Vagina (tissue), 2 donors: ENCODE measurements at regions not wholly inside any gene's neighbourhood (a gene's known extent, or its start where the extent isn't known, plus 50 kb on each side); places are given as distances from the start of the nearest gene placed in this dataset.

Experiments used
- DNase-seq, 2 donors: peaks; one replicate each; pipeline ENCODE4 v3.0.0-alpha.2; 2017; ENCODE audit errors: extremely low spot score in 2 of 2
- H3K27ac ChIP-seq: fragments of 200-600 bp; sonication (generic); one replicate; pipeline ENCODE4 v1.5.1; 2019
- H3K27me3 ChIP-seq: fragments of 200-600 bp; sonication (generic); one replicate; pipeline ENCODE4 v1.5.1; 2019
- H3K36me3 ChIP-seq, 2 donors: fragments of 200-600 bp; sonication (generic); one replicate each; pipeline ENCODE4 v1.5.1; 2017 to 2019
- H3K4me1 ChIP-seq: fragments of 200-600 bp; sonication (generic); one replicate; pipeline ENCODE4 v1.5.1; 2019
- H3K4me3 ChIP-seq, 2 donors: fragments of 200-600 bp; sonication (generic); 1 replicate in 1 of 2; 2 replicates in 1 of 2; pipeline ENCODE4 v1.5.1; 2016 to 2019
- H3K9me3 ChIP-seq: fragments of 200-600 bp; sonication (generic); one replicate; pipeline ENCODE4 v1.5.1; 2019
- POLR2A ChIP-seq, 2 donors: fragments of 450-650 bp; IDR thresholded peaks; one replicate each; pipeline ENCODE4 v1.6.1; 2017; ENCODE audit warnings: antibody characterized with exemption in 2 of 2, mild to moderate bottlenecking in 2 of 2, moderate library complexity in 2 of 2
- POLR2AphosphoS5 ChIP-seq, 2 donors: sonication (generic); formaldehyde crosslinking; IDR thresholded peaks; one replicate each; pipeline ENCODE4 v1.9.0; 2017; ENCODE audit warnings: antibody characterized with exemption in 2 of 2, mild to moderate bottlenecking in 2 of 2, low read depth in 1 of 2; ENCODE audit not compliant: insufficient read depth in 1 of 2
- intact Hi-C: fragments of 100-400 bp; cut with DNase I; formaldehyde crosslinking; loops from one replicate; pipeline ENCODE4 v1.15.1; 2023
- TF ChIP-seq, protein P1 (sequence below), 3 experiments: fragments of 450-650 bp in 2 of 3; fragments of 200-600 bp in 1 of 3; sonication (generic) in 1 of 3; IDR thresholded peaks; one replicate each; pipeline ENCODE4 v1.5.1; 2017 to 2019; ENCODE audit warnings: antibody characterized with exemption in 3 of 3, mild to moderate bottlenecking in 2 of 3, moderate library complexity in 2 of 3

GRCh38 chr6:919500-919899 lies 226.6 kb upstream of the EXOC2 start:
- no peak for TF ChIP-seq POLR2AphosphoS5 (IDR thresholded peaks at IDR 0.05; ENCODE audit: insufficient read depth in 1 of 2, low read depth in 1 of 2)
- TF ChIP-seq, protein P1, sequence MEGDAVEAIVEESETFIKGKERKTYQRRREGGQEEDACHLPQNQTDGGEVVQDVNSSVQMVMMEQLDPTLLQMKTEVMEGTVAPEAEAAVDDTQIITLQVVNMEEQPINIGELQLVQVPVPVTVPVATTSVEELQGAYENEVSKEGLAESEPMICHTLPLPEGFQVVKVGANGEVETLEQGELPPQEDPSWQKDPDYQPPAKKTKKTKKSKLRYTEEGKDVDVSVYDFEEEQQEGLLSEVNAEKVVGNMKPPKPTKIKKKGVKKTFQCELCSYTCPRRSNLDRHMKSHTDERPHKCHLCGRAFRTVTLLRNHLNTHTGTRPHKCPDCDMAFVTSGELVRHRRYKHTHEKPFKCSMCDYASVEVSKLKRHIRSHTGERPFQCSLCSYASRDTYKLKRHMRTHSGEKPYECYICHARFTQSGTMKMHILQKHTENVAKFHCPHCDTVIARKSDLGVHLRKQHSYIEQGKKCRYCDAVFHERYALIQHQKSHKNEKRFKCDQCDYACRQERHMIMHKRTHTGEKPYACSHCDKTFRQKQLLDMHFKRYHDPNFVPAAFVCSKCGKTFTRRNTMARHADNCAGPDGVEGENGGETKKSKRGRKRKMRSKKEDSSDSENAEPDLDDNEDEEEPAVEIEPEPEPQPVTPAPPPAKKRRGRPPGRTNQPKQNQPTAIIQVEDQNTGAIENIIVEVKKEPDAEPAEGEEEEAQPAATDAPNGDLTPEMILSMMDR (IDR thresholded peaks at IDR 0.05) = no peak
- TF ChIP-seq POLR2A (IDR thresholded peaks at IDR 0.05) = no peak
- H3K27ac ChIP-seq = no peak overlapping the region
- H3K4me3 ChIP-seq = no peak overlapping the region
- peaks cover 10% of the 10 kb centered on the region for H3K9me3 ChIP-seq
- no peaks in the 10 kb centered on the region for H3K36me3 ChIP-seq
- H3K27me3 ChIP-seq = no peaks in the 10 kb centered on the region
- no peak for DNase-seq
- no peaks in the 10 kb centered on the region for H3K4me1 ChIP-seq
- intact Hi-C loops = no loop called here

DNA sequence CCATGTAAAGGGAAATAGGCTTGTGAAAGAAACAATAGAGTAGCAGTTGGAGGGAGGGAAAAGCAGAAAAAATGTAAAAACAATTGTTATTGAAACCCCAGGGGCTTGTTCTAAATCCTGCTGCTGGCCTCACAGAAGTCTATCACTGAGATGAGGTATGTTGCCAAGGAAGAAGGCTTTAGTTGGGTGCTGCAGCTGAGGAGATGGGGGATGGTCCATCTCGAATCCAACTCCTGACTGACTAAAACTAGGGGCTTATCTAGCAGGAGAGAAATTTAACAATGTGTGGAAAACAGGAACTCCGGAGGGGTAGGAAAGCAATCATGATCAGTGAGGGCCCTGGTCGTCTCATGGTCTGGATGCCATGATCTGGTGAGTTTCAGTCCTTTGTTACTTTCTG lies 225.0 kb upstream of the EXOC2 start:
- Histone ChIP-seq H3K4me3 (no peak overlapping the region), H3K9me3 (peaks cover 10% of the 10 kb centered on the region), H3K27ac (no peak overlapping the region), H3K36me3 (no peaks in the 10 kb centered on the region), H3K27me3 (no peaks in the 10 kb centered on the region), H3K4me1 (no peaks in the 10 kb centered on the region)
- TF ChIP-seq, protein P1 (IDR thresholded peaks at IDR 0.05) = no peak
- no peak for TF ChIP-seq POLR2A (IDR thresholded peaks at IDR 0.05)
- intact Hi-C loops = no loop called here
- DNase-seq = peak in 1 of 2 donors; percentile 8

DNA sequence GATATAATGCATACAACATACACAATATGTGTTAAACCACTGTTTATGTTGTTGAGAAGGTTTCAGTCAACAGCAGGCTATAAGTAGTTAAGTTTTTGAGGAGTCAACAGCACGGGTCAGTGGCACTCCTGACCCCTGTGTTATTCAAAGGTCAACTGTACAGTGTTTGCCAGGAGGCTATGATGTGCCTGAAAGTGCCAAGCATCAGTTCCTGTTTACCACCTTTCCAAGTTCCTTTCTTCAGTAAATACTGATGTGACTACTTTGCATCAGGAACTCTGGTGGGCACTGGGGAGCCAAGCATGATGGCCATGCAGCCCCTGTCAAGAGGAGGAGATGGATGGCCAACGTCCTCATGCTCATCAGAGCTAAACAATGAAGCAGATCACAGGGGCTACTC lies 224.4 kb upstream of the EXOC2 start:
- H3K27me3 ChIP-seq = no peaks in the 10 kb centered on the region
- peaks cover 10% of the 10 kb centered on the region for H3K9me3 ChIP-seq
- H3K36me3 ChIP-seq = no peaks in the 10 kb centered on the region
- peak; percentile 54 to 64 for DNase-seq
- intact Hi-C loops = no loop called here
- H3K4me3 ChIP-seq = no peak overlapping the region
- TF ChIP-seq POLR2AphosphoS5 (IDR thresholded peaks at IDR 0.05; ENCODE audit: insufficient read depth in 1 of 2, low read depth in 1 of 2) = no peak
- TF ChIP-seq POLR2A (IDR thresholded peaks at IDR 0.05) = no peak
- TF ChIP-seq, protein P1 (IDR thresholded peaks at IDR 0.05) = no peak
- no peak overlapping the region for H3K27ac ChIP-seq
- no peaks in the 10 kb centered on the region for H3K4me1 ChIP-seq

DNA sequence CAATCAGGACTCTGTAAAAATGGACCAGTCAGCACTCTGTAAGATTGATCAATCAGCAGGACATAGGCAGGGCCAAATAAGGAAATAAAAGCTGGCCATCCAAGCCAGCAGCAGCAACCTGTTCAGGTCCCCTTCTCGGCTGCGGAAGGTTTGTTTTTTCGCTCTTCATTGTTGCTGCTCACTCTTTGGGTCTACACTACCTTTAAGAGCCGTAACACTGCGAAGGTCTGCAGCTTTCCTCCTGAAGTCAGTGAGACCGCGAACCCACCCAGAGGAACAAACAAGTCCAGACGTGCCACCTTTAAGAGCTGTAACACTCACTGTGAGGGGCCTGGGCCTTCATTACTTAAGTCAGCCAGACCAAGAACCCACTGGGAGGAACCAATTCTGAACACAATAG lies 223.2 kb upstream of the EXOC2 start:
- intact Hi-C loops = no loop called here
- peaks cover 3% of the 10 kb centered on the region for H3K9me3 ChIP-seq
- peak; percentile 25 to 76 for DNase-seq
- H3K4me1 ChIP-seq = no peaks in the 10 kb centered on the region
- no peak overlapping the region for H3K27ac ChIP-seq
- TF ChIP-seq POLR2A (IDR thresholded peaks at IDR 0.05) (no peak), POLR2AphosphoS5 (IDR thresholded peaks at IDR 0.05; ENCODE audit: insufficient read depth in 1 of 2, low read depth in 1 of 2) (no peak)
- TF ChIP-seq, protein P1 (IDR thresholded peaks at IDR 0.05) = no peak
- H3K27me3 ChIP-seq = no peaks in the 10 kb centered on the region
- no peaks in the 10 kb centered on the region for H3K36me3 ChIP-seq
- H3K4me3 ChIP-seq = no peak overlapping the region

DNA sequence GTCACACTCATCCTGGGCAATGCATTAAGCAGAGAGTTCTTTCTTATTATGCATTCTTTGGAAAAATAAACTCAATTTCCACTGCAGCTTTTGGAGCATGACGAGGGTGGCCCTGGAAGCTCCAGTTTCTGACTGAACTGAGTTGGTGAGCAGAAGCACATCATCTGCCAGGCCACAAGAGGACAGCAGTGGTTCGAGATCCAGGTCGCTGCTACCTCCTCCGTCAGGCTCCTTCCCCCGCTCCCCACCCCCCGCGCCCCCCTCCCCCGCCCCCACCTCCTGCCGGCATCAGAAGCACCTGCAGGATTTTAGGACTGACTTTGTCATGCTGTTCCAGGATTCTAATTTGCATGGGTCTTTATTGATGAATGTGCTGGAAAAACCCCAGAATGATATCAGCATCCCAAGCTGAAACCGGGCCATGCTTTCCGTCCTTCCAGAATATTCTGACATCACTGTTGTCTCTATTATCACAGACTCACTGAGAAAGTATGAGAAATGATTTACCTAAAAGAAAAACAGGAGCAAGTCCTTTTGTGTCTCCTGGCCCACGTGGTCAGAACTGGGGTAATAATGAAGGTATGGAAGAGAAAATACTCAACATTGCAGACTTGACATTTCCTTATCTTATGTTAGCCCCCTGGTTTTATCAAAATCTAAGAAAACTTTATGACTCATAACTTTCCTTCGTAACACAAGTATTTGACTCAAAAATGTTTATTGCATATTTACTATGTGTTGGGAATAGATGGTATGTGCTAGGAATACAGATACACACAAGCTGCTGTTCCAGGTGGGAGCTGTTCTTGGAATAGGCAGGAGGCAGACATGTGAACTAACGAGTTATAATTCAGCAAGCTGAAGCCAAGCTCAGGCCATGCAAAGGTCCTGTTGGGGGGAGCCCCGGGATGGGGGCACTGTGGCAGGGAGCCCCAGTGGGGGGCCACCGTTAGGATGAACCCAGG lies 220.2 kb upstream of the EXOC2 start:
- Histone ChIP-seq H3K4me3 (no peak overlapping the region), H3K27ac (no peak overlapping the region), H3K36me3 (no peaks in the 10 kb centered on the region), H3K27me3 (no peaks in the 10 kb centered on the region), H3K9me3 (no peaks in the 10 kb centered on the region), H3K4me1 (no peaks in the 10 kb centered on the region)
- DNase-seq = peak; percentile 49
- TF ChIP-seq POLR2A (IDR thresholded peaks at IDR 0.05) (no peak), POLR2AphosphoS5 (IDR thresholded peaks at IDR 0.05; ENCODE audit: insufficient read depth in 1 of 2, low read depth in 1 of 2) (no peak)
- TF ChIP-seq, protein P1 (IDR thresholded peaks at IDR 0.05) = peak in 1 of 3 experiments; percentile 10
- intact Hi-C loops = no loop called here
